ENCODE measurements at regions not wholly inside any gene's neighbourhood (a gene's known extent, or its start where the extent isn't known, plus 50 kb on each side); places are given as distances from the start of the nearest gene placed in this dataset.

DNA sequence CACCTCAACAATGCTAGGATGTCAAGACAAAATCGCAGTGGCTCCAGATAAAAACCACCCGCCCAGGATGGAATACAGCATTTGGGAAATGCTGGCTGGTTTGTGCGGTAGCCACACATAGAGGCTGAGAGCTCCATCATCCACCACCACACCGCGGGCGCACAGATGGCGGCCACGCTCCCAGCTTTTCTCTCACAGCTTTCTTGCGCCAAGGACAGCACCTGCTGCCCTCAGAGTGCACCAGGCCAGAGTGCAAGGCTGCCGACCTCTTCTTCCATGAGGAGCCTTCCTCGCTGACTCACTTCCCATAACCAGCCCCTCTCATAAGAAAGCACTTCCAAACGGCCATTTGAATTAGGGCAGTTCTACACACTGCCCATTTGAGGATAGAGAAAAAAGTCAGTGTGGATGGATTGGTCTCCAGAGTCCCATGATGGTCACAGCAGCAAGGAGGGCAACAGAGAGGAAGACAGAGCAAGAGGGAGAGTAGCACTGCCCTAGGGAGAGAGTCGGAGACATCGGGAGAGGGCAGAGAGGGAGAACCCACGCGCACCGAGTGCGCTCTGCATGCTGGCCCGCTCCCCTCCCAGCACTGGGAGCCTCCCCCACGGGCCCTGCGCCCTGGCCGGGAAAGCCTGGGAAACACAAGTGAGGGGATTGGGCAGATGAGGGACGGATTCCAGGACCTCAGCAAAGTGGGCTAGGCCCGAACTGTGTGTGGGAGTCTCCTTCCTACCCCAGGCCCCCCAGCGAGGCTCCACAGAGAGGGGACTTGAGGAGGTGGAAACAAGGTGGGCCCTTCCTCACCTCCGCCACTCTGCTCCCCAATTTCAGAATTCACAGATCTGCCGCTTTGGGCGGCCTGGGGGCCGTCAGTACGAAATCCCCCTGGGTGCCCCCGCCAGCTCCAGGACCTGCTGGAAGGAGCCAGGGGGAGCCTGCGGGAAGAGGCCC, 156.9 kb downstream of the USP12 start:
- DNase-seq (ENCODE audit: insufficient read length) (no peak), FAIRE-seq (no peak)
- TF ChIP-seq TAF1 (IDR thresholded peaks at IDR 0.05; ENCODE audit: borderline replicate concordance, low read depth, low read length) (no peak), POLR2A (IDR thresholded peaks at IDR 0.05; ENCODE audit: low read depth, low read length) (no peak), POLR2AphosphoS5 (IDR thresholded peaks at IDR 0.05; ENCODE audit: low read depth, low read length) (no peak)

DNA sequence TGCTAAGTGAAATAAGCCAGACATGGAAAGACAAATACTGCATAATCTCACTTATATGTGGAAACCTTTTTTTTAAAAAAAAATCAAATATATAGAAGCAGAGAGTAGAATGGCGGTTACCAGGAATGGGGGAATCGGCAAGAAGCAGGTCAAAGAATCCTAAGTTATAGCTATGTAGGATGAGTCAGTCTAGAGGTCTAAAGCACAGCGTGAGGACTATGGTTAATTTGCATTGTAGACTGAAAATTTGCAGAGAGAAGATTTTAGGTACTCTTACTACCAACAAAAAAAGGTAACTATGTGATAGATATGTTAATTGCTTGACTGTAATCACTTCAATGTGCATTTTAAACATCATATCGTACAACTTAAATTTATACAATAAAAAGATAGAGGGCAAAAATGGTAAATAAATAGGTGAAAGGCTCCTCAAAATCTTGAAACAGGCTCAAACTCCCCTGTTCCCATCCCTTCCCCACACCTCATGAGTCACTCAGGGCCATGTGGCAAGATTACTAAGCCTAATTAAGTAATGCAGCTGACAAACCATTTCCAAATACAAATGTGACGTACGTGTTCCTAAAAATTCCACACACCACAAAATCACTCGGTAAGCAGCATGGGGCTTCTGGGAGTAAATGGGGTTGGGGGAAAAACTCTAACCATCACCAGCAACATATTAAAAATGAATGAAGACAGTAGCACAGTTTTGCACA, 159.0 kb downstream of the USP12 start:
- FAIRE-seq (no peak), DNase-seq (ENCODE audit: insufficient read length) (no peak)
- no peak for TF ChIP-seq POLR2AphosphoS5 (IDR thresholded peaks at IDR 0.05; ENCODE audit: low read depth, low read length)
- no peak for TF ChIP-seq TAF1 (IDR thresholded peaks at IDR 0.05; ENCODE audit: borderline replicate concordance, low read depth, low read length)
- no peak for TF ChIP-seq POLR2A (IDR thresholded peaks at IDR 0.05; ENCODE audit: low read depth, low read length)

DNA sequence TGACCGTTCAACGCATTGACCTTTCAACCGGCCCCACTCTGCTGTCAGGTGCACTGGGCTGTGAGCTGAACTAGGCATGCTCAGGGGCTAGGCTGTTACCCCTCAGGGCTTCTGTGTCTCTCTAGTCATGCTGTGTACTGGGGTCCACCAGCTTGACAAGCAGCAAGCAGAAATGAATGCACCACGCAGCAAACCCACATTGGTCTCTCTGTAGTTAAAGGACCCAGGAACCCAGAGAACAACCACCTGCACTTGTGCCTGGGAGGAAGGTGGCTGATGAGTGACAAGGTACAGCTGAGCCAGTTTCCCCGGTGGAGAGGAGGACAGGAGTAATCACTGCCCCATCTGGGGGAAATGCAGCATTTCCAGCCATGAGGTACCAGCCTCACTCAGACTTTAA, 159.9 kb downstream of the USP12 start:
- no peak for DNase-seq (ENCODE audit: insufficient read length)
- no peak for FAIRE-seq
- TF ChIP-seq POLR2AphosphoS5 (IDR thresholded peaks at IDR 0.05; ENCODE audit: low read depth, low read length) (no peak), POLR2A (IDR thresholded peaks at IDR 0.05; ENCODE audit: low read depth, low read length) (no peak), TAF1 (IDR thresholded peaks at IDR 0.05; ENCODE audit: borderline replicate concordance, low read depth, low read length) (no peak)

DNA sequence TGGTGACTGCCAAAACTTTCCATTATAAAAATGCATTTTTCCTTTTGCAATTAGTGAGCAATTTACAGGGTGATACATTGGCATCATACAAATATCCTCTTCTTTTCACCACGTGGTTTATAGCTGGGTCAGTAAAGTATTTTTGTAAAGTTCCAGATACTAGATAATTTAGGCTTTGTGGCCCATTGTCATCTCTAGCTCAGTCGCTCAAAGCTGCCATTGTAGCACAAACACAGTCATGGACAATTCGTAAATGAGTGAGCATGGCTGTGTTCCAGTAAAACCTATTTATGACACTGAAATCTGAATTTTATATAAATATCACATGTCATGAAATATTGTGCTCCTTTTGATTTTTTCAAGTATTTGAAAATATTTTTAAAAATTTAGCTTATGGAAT, 162.9 kb downstream of the USP12 start:
- TF ChIP-seq POLR2A (IDR thresholded peaks at IDR 0.05; ENCODE audit: low read depth, low read length) (no peak), POLR2AphosphoS5 (IDR thresholded peaks at IDR 0.05; ENCODE audit: low read depth, low read length) (no peak), TAF1 (IDR thresholded peaks at IDR 0.05; ENCODE audit: borderline replicate concordance, low read depth, low read length) (no peak)
- FAIRE-seq = no peak
- no peak for DNase-seq (ENCODE audit: insufficient read length)

DNA sequence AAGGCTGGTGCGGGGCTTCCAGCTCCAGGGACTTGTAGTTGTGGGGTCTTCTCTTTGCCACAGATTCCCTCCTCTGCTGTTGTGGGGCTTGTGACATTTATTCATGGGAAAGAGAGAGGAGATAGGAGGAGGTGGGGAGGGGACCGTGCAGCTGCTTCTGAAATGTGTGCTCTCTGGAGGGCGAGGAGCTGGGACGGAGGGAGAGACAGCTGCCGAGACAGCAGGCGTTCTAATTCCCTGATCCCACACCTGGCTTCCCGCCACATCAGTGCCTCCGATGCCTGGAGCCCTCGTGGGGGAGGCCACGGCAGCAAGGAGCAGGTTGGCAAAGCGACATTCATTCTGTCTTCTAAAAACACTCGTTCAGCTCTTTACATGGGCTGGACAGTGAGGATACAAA, 164.4 kb downstream of the USP12 start:
- no peak for TF ChIP-seq POLR2AphosphoS5 (IDR thresholded peaks at IDR 0.05; ENCODE audit: low read depth, low read length)
- TF ChIP-seq TAF1 (IDR thresholded peaks at IDR 0.05; ENCODE audit: borderline replicate concordance, low read depth, low read length) = no peak
- TF ChIP-seq POLR2A (IDR thresholded peaks at IDR 0.05; ENCODE audit: low read depth, low read length) = no peak
- FAIRE-seq = no peak
- DNase-seq (ENCODE audit: insufficient read length) = no peak

GRCh38 chr13:27006519-27007161, 165.0 kb downstream of the USP12 start:
- TF ChIP-seq TAF1 (IDR thresholded peaks at IDR 0.05; ENCODE audit: borderline replicate concordance, low read depth, low read length) (no peak), POLR2AphosphoS5 (IDR thresholded peaks at IDR 0.05; ENCODE audit: low read depth, low read length) (no peak), POLR2A (IDR thresholded peaks at IDR 0.05; ENCODE audit: low read depth, low read length) (no peak)
- DNase-seq (ENCODE audit: insufficient read length) = no peak
- FAIRE-seq = no peak

- FAIRE-seq (no peak), DNase-seq (ENCODE audit: insufficient read length) (no peak)
- TF ChIP-seq POLR2AphosphoS5 (IDR thresholded peaks at IDR 0.05; ENCODE audit: low read depth, low read length) (no peak), POLR2A (IDR thresholded peaks at IDR 0.05; ENCODE audit: low read depth, low read length) (no peak)
These were observed 165.6 kb downstream of the USP12 start for GRCh38 chr13:27005976-27006518.

- TF ChIP-seq POLR2A (IDR thresholded peaks at IDR 0.05; ENCODE audit: low read depth, low read length) (no peak), POLR2AphosphoS5 (IDR thresholded peaks at IDR 0.05; ENCODE audit: low read depth, low read length) (no peak), TAF1 (IDR thresholded peaks at IDR 0.05; ENCODE audit: borderline replicate concordance, low read depth, low read length) (no peak)
These were observed 166.1 kb downstream of the USP12 start for GRCh38 chr13:27005556-27005955.

GRCh38 chr13:27004866-27005265, 166.7 kb downstream of the USP12 start:
- FAIRE-seq = no peak
- DNase-seq (ENCODE audit: insufficient read length) = no peak
- TF ChIP-seq TAF1 (IDR thresholded peaks at IDR 0.05; ENCODE audit: borderline replicate concordance, low read depth, low read length) (no peak), POLR2A (IDR thresholded peaks at IDR 0.05; ENCODE audit: low read depth, low read length) (no peak), POLR2AphosphoS5 (IDR thresholded peaks at IDR 0.05; ENCODE audit: low read depth, low read length) (no peak)

More at GRCh38 chr13:27005556-27005955, 166.1 kb downstream of the USP12 start:
- FAIRE-seq (no peak), DNase-seq (ENCODE audit: insufficient read length) (no peak)

DNA sequence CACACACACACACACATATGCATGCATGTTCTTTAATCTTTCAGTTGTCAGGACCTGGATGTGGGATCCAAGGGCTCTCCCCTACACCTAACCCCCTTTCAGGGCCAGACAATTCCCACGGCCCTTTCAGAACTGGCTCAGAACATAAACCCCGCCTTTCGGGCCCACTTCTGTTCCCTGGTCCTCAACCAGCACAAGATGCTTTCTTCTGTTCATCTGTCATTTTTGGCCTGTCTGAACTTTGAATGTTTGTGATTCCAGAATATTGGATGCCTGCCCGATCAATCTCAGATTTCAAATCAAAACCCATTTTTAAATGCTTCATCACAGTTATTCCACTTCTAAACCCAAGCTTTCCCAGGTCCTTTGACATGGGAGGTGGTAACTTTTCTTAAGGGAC, 167.3 kb downstream of the USP12 start:
- FAIRE-seq (no peak), DNase-seq (ENCODE audit: insufficient read length) (no peak)
- TF ChIP-seq TAF1 (IDR thresholded peaks at IDR 0.05; ENCODE audit: borderline replicate concordance, low read depth, low read length) = no peak
- TF ChIP-seq POLR2A (IDR thresholded peaks at IDR 0.05; ENCODE audit: low read depth, low read length) = no peak
- no peak for TF ChIP-seq POLR2AphosphoS5 (IDR thresholded peaks at IDR 0.05; ENCODE audit: low read depth, low read length)

- FAIRE-seq (no peak), DNase-seq (ENCODE audit: insufficient read length) (no peak)
- TF ChIP-seq TAF1 (IDR thresholded peaks at IDR 0.05; ENCODE audit: borderline replicate concordance, low read depth, low read length) (no peak), POLR2AphosphoS5 (IDR thresholded peaks at IDR 0.05; ENCODE audit: low read depth, low read length) (no peak), POLR2A (IDR thresholded peaks at IDR 0.05; ENCODE audit: low read depth, low read length) (no peak)
These were observed 169.9 kb downstream of the USP12 start for GRCh38 chr13:27001705-27002104.

All from GM12892 (cell line).